Ovary (tissue), 3 donors: ENCODE measurements at regions not wholly inside any gene's neighbourhood (a gene's known extent, or its start where the extent isn't known, plus 50 kb on each side); places are given as distances from the start of the nearest gene placed in this dataset.

Source experiments
- EP300 ChIP-seq: sonication (generic); formaldehyde crosslinking; IDR thresholded peaks from one replicate; pipeline ENCODE4 v1.6.1; 2017; ENCODE audit warnings: antibody characterized with exemption
- POLR2A ChIP-seq: fragments of 450-650 bp; IDR thresholded peaks from one replicate; pipeline ENCODE4 v1.6.1; 2017; ENCODE audit warnings: antibody characterized with exemption, mild to moderate bottlenecking, moderate library complexity
- TF ChIP-seq, protein P1 (sequence below), 3 donors: fragments of 450-650 bp in 2 of 3; fragments of 200-600 bp in 1 of 3; IDR thresholded peaks; one replicate each; pipeline versions ENCODE4 v1.5.1 to v1.8.0; 2016 to 2022; ENCODE audit warnings: antibody characterized with exemption in 3 of 3, mild to moderate bottlenecking in 1 of 3
- donor health status: DM: no; HTN: no; CAD: no.

DNA sequence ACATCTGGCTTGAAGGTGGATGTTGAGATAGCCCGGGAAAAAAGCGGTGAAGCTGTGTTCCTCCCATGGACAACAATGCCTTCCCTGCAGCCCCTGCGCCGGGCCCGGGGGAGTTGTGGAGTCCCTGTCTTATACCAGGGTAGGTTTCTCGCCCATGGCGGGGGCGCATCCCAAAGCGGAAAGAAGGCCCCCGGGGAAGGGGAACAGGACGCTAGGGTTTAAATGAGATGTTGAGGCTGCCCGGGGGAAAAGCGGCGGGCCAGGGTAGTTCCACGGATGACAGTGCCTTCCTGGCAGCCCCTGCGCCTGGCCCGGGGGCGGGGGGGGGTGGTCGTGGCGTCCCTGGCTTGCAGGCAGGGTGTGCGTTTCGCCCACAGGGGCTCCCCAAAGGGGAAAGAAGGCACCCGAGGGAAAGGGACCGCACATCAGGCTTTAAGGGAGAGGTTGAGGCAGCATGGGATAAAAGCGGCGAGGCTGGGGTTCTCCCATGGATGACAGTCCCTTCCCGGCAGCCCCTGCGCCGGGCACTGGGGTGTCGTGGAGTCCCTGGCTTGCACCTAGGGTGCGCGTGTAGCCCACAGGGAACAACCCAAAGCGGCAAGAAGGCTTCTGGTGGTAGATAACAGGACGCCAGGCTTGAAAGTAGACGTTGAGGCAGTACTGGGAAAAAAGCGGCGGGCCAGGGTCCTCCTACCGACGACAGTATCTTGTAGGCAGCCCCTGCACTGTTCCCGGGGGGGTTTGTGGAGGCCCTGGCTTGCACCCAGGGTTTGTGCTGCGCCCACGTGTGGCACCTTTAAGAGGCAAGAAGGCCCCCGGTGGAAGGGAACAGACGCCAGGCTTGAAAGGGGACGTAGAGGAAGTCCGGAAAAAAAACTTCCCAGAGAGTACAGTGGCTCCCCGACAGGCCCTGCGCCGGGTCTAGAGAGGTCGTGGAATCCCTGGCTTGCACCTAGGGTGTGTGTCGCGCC, 160.8 kb upstream of the ALG10B start:
- TF ChIP-seq, protein P1, sequence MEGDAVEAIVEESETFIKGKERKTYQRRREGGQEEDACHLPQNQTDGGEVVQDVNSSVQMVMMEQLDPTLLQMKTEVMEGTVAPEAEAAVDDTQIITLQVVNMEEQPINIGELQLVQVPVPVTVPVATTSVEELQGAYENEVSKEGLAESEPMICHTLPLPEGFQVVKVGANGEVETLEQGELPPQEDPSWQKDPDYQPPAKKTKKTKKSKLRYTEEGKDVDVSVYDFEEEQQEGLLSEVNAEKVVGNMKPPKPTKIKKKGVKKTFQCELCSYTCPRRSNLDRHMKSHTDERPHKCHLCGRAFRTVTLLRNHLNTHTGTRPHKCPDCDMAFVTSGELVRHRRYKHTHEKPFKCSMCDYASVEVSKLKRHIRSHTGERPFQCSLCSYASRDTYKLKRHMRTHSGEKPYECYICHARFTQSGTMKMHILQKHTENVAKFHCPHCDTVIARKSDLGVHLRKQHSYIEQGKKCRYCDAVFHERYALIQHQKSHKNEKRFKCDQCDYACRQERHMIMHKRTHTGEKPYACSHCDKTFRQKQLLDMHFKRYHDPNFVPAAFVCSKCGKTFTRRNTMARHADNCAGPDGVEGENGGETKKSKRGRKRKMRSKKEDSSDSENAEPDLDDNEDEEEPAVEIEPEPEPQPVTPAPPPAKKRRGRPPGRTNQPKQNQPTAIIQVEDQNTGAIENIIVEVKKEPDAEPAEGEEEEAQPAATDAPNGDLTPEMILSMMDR (IDR thresholded peaks at IDR 0.05): no peak
- TF ChIP-seq POLR2A (no peak), EP300 (no peak)
